Esophagus muscularis mucosa (tissue), 4 donors: ENCODE measurements at regions not wholly inside any gene's neighbourhood (a gene's known extent, or its start where the extent isn't known, plus 50 kb on each side); places are given as distances from the start of the nearest gene placed in this dataset.

ENCODE experiments used
- DNase-seq: peaks from one replicate; pipeline ENCODE4 v3.0.0-alpha.2; 2017; ENCODE audit errors: extremely low spot score
- H3K27ac ChIP-seq, 4 donors: fragments of 200-600 bp; sonication (generic); replicated peaks in 1 of 4; 1 replicate in 3 of 4; 2 replicates in 1 of 4; pipeline ENCODE4 v1.5.1; 2016 to 2019; ENCODE audit warnings: mild to moderate bottlenecking in 1 of 4
- H3K27me3 ChIP-seq, 4 donors: fragments of 200-600 bp; sonication (generic); one replicate each; pipeline versions ENCODE4 v1.5.1 to v1.6.0; 2016 to 2019
- H3K36me3 ChIP-seq, 4 donors: fragments of 200-600 bp; sonication (generic); one replicate each; pipeline ENCODE4 v1.5.1; 2016 to 2019
- H3K4me1 ChIP-seq, 4 donors: fragments of 200-600 bp; sonication (generic); one replicate each; pipeline ENCODE4 v1.5.1; 2016 to 2019
- H3K4me3 ChIP-seq, 4 donors: fragments of 200-600 bp; sonication (generic); 1 replicate in 2 of 4; 2 replicates in 2 of 4; pipeline ENCODE4 v1.5.1; 2016 to 2019; ENCODE audit warnings: mild to moderate bottlenecking in 4 of 4, moderate library complexity in 1 of 4
- H3K9me3 ChIP-seq, 4 donors: fragments of 200-600 bp; sonication (generic); 1 replicate in 3 of 4; 2 replicates in 1 of 4; pipeline ENCODE4 v1.5.1; 2016 to 2019
- EP300 ChIP-seq: sonication (generic); formaldehyde crosslinking; IDR thresholded peaks from one replicate; pipeline ENCODE4 v1.6.1; 2017; ENCODE audit warnings: antibody characterized with exemption
- POLR2A ChIP-seq: fragments of 450-650 bp; IDR thresholded peaks from one replicate; pipeline ENCODE4 v1.6.1; 2017; ENCODE audit warnings: antibody characterized with exemption, moderate library complexity, mild to moderate bottlenecking, low read depth
- POLR2AphosphoS5 ChIP-seq, 2 donors: sonication (generic); formaldehyde crosslinking; IDR thresholded peaks; one replicate each; pipeline ENCODE4 v1.6.1; 2017; ENCODE audit warnings: antibody characterized with exemption in 2 of 2
- WGBS: methylation state at CpG from one replicate; pipeline ENCODE4 v1.1.5; 2018; 5-methylcytosine and 5-hydroxymethylcytosine counted together
- intact Hi-C: fragments of 100-400 bp; cut with DNase I; formaldehyde crosslinking; loops from one replicate; pipeline ENCODE4 v1.15.1; 2023
- TF ChIP-seq, protein P1 (sequence below), 3 experiments: fragments of 200-600 bp in 2 of 3; fragments of 450-650 bp in 1 of 3; sonication (generic) in 2 of 3; IDR thresholded peaks; one replicate each; pipeline ENCODE4 v1.5.1; 2017 to 2019; ENCODE audit warnings: antibody characterized with exemption in 3 of 3, mild to moderate bottlenecking in 2 of 3, moderate library complexity in 1 of 3

DNA sequence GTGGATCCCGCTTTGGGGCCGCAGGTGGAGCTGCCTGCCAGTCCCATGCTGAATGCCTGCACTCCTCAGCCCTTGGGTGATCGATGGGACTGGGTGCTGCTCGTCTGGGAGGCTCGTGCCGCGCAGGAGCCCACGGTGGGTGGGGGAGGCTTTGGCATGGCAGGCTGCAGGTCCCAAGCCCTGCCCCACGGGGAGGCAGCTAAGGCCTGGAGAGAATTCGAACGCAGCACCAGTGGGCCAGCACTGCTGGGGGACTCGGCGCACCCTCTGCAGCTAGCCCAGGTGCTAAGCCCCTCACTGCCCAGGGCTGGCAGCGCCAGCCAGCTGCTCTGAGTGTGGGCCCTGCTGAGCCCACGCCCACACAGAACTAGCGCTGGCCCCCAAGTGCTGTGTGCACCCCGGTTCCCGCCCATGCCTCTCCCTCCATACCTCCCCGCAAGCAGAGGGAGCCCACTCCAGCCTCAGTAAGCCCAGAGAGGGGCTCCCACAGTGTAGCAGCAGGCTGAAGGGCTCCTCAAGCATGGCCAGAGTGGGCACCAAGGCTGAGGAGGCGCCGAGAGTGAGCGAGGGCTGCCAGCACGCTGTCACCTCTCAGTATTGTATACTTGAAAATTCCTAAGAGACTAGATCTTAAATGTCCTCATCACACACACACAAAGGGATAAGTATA is 1654.2 kb upstream of the SLC39A10 start:
- no peaks in the 10 kb centered on the region for H3K27me3 ChIP-seq
- no peaks in the 10 kb centered on the region for H3K36me3 ChIP-seq
- WGBS: 95% methylated on average over 10 of the region's 23 CpGs
- H3K27ac ChIP-seq: no peak overlapping the region
- peaks cover 0 to 7% (median 0%) of the 10 kb centered on the region in 4 donors for H3K9me3 ChIP-seq
- intact Hi-C loops: no loop called here
- no peak for DNase-seq
- no peaks in the 10 kb centered on the region for H3K4me1 ChIP-seq
- no peak overlapping the region for H3K4me3 ChIP-seq
- no peak for TF ChIP-seq POLR2AphosphoS5 (IDR thresholded peaks at IDR 0.05)

DNA sequence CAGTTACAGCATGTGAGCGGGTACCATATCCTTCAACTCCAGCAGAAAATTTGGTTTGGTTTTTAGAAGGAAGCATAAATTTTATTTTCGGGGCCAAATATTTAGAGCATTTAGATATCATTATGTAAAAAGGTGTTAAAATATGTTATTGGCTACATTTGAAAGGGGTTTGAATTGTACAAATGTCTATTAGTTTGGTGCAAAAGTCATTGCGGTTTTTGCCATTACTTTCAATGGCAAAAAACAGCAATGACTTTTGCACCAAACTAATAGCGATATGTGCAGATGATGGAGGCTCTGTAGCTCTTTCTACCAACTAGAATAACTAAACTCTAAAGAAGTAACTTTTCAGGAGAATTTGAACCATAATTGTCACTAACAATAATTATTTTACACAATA is 1666.2 kb upstream of the SLC39A10 start:
- H3K36me3 ChIP-seq: no peaks in the 10 kb centered on the region
- no peak overlapping the region for H3K4me3 ChIP-seq
- H3K4me1 ChIP-seq: no peaks in the 10 kb centered on the region

DNA sequence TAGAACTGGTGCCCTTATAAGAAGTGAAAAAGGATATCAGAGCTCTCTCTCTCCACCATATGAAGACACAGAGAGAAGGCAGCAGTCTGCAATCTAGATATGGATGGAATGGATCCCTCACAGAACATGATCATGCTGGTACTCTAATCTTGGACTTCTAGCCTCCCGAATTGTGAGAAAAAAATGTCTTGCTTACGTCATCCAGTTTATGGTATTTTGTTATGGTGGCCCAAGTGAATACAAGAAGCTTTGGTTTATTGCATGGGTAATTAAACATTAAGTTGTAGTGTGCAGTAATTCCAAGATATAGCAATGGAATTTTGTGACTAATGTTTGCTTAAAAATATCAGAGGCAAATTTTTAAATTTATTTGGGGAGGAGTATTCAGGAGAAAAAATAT is 1667.4 kb upstream of the SLC39A10 start:
- H3K27me3 ChIP-seq: no peaks in the 10 kb centered on the region
- H3K9me3 ChIP-seq: no peaks in the 10 kb centered on the region
- no peak for DNase-seq
- H3K4me3 ChIP-seq: no peak overlapping the region
- TF ChIP-seq, protein P1, sequence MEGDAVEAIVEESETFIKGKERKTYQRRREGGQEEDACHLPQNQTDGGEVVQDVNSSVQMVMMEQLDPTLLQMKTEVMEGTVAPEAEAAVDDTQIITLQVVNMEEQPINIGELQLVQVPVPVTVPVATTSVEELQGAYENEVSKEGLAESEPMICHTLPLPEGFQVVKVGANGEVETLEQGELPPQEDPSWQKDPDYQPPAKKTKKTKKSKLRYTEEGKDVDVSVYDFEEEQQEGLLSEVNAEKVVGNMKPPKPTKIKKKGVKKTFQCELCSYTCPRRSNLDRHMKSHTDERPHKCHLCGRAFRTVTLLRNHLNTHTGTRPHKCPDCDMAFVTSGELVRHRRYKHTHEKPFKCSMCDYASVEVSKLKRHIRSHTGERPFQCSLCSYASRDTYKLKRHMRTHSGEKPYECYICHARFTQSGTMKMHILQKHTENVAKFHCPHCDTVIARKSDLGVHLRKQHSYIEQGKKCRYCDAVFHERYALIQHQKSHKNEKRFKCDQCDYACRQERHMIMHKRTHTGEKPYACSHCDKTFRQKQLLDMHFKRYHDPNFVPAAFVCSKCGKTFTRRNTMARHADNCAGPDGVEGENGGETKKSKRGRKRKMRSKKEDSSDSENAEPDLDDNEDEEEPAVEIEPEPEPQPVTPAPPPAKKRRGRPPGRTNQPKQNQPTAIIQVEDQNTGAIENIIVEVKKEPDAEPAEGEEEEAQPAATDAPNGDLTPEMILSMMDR (IDR thresholded peaks at IDR 0.05): no peak
- TF ChIP-seq EP300 (no peak), POLR2AphosphoS5 (IDR thresholded peaks at IDR 0.05) (no peak), POLR2A (no peak)
- H3K4me1 ChIP-seq: no peaks in the 10 kb centered on the region
- no peaks in the 10 kb centered on the region for H3K36me3 ChIP-seq
- intact Hi-C loops: no loop called here
- H3K27ac ChIP-seq: no peak overlapping the region
- WGBS: 93% methylated on average over 2 of the region's 2 CpGs

More for the DNA sequence above, 1666.2 kb upstream of the SLC39A10 start:
- H3K27me3 ChIP-seq: no peaks in the 10 kb centered on the region
- H3K9me3 ChIP-seq: no peaks in the 10 kb centered on the region
- WGBS: 74% methylated on average over 4 of the region's 4 CpGs
- no peak for DNase-seq
- intact Hi-C loops: no loop called here
- TF ChIP-seq EP300 (no peak), POLR2AphosphoS5 (IDR thresholded peaks at IDR 0.05) (no peak), POLR2A (no peak)
- TF ChIP-seq, protein P1 (IDR thresholded peaks at IDR 0.05): no peak
- H3K27ac ChIP-seq: no peak overlapping the region

DNA sequence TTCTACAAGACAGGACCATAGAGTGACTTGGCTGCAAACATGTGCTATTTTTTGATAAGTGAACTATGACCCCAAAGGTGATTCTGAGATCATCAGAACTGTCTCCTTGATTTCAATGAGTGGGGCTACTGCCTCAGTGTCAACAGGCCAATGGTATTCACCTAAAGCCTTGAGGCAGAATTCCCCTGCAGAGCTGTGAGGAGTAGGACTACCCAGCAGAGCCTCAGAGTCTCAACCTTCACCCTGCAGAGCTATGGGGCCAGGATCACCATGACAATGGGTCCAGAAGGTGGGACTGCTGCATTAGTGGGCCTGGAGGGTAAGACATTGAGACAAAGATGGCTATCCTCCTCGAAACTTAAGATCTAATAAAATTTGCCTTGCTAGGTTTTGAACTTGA is 1668.2 kb upstream of the SLC39A10 start:
- TF ChIP-seq POLR2A (no peak), POLR2AphosphoS5 (IDR thresholded peaks at IDR 0.05) (no peak), EP300 (no peak)
- TF ChIP-seq, protein P1 (IDR thresholded peaks at IDR 0.05): no peak
- Histone ChIP-seq H3K36me3 (no peaks in the 10 kb centered on the region), H3K27me3 (no peaks in the 10 kb centered on the region), H3K4me3 (no peak overlapping the region), H3K9me3 (no peaks in the 10 kb centered on the region), H3K4me1 (no peaks in the 10 kb centered on the region), H3K27ac (no peak overlapping the region)
- WGBS: 96% methylated on average over 1 of the region's 1 CpG
- DNase-seq: no peak
- intact Hi-C loops: no loop called here

DNA sequence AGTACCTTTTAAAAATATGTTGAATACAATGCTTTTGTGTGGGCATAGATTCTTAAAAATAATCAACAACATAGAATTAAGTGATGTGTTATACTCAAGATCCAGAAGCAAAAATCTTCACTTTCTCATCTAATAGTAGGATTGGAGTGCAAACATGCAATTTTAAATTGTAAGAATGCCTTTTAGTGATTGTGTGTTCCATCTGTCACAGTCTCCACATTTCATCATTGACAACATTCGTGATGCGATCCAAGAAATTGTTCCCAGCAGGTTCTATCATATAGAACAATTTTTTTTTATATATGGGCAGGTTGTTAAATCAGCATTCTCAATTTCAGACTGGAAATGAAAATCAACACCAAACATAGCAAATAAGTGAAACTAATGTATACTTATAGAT is 1671.8 kb upstream of the SLC39A10 start:
- DNase-seq: no peak
- no peaks in the 10 kb centered on the region for H3K36me3 ChIP-seq
- no peak overlapping the region for H3K4me3 ChIP-seq
- intact Hi-C loops: no loop called here
- no peaks in the 10 kb centered on the region for H3K4me1 ChIP-seq
- no peak overlapping the region for H3K27ac ChIP-seq
- 87% methylated on average over 2 of the region's 2 CpGs for WGBS
- no peaks in the 10 kb centered on the region for H3K9me3 ChIP-seq
- H3K27me3 ChIP-seq: no peaks in the 10 kb centered on the region
- TF ChIP-seq EP300 (no peak), POLR2AphosphoS5 (IDR thresholded peaks at IDR 0.05) (no peak), POLR2A (no peak)
- TF ChIP-seq, protein P1 (IDR thresholded peaks at IDR 0.05): no peak
